Glomerular endothelial cell (primary cell): ENCODE measurements at regions not wholly inside any gene's neighbourhood (a gene's known extent, or its start where the extent isn't known, plus 50 kb on each side); places are given as distances from the start of the nearest gene placed in this dataset.
"Not testable (repeated sequence)": the region's sequence is repeated elsewhere in the genome, so short reads cannot be mapped to it uniquely, and the experiment has no call there.

Experiments
- DNase-seq: peaks from one replicate; pipeline ENCODE4 v3.0.0-alpha.2; 2011; ENCODE audit warnings: low read depth, low spot score; ENCODE audit errors: extremely low read depth

DNA sequence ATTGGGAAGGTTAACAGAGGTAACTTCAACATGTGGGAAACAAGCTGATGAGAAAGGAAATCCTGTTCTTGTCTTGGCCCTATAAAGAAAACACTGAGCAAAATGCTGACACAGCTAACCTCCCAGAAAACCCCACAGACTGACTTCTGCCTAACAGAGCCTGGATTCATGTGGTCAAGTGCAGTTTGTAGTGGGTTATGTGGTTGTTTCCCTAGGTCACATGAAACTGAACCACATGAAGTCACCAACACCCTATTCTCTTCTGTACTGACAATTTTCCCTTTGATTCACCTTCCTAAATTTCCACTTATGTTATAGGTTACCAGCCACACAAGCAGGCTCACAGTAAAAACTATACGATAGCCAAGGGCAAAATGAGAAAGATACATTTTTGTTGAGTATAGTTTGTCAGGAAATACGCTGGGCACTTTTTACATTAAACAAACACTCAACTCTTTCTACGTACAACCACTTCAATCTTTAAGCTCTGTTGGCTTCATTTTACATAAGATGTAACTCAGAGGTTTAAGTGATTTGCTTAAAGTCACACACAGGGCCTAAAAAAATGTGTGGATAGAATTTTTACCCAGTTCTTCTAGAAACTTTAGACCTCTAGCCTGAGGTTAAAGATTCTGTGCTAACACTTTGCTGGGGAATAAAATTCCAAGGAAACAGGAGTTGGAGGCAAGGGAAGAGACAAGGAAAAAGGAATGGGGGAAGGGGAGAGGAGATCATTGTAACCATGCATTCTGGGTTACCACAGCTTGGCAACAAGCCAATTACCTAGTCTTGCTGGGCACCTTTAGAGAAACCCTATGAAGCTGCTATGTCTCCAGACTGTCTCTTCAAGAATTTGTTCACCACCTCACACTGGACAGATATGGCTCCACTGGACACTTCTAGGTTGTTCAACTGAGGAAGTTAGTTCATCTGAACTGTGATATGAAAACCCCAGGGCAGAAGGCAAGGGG is 601.6 kb upstream of the USP24 start:
- no peak for DNase-seq

DNA sequence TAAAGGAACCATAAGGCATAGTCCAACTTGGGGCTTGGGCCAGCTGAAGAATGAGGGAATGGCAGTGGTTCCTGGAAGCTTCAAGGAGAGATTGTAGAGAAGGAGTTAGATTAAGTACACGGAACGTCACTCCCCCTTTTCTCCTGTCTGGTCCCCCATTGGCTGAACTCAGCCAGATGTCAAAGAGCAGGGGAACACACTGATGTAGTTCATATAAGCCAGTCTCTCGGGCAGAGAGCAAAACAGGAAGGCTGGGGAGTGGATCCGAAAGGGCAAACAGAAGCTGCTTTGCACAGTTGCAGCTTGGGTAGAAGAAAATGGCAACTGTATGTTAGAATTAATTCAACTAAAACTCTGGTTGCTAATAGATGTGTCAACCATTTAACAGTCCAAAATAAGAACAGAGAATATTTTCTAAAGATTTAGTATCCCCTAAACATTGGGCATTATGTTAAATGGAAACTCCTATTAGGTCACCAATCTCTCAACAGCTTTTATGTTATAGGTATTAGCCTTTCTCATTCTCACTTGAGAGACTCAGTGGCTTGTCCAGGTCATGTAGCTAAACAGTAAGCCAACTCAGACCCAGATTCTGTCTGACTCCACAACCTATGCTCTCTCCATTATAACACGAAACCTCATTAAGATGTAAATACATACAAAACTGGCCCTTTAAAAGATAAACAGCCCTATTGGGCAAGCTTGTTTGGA is 600.7 kb upstream of the USP24 start:
- no peak for DNase-seq

DNA sequence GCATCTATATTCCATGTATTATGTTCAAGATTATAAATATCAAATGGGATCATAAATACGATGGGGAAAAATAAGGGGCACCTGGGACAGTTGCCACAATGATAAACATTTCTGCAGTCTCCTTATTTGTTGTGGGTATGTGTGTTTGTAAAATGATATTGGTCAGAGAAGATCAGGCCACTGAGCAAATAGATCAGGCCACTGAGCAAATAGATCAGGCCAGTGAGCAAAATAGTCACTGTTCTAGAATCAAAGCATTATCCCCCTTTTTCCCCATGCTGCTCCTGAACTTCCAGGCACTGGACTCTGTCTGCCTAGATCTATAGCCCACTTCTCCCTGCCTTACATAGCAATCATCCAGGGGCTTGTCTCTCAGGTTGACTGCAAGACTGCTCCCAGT is 599.8 kb upstream of the USP24 start:
- DNase-seq = no peak

DNA sequence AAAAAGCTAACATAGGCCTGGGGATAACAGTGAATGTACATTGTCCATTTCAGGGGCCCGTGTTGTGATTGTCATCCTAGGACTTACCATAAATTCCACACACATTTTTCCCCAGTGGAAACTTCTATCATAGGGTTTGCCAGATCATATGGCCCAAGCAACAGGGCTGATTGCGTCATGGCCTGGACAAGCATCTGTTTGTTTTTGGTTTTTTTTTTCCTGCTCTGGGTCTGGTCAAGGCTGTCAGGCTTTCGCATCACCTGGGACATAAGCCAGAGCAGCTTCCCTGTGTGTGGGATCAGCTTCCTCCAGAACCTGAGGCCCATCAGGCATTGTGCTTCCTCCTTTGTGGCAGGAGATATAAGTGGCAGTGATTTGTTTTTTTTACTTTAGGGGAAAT is 598.5 kb upstream of the USP24 start:
- no peak for DNase-seq

DNA sequence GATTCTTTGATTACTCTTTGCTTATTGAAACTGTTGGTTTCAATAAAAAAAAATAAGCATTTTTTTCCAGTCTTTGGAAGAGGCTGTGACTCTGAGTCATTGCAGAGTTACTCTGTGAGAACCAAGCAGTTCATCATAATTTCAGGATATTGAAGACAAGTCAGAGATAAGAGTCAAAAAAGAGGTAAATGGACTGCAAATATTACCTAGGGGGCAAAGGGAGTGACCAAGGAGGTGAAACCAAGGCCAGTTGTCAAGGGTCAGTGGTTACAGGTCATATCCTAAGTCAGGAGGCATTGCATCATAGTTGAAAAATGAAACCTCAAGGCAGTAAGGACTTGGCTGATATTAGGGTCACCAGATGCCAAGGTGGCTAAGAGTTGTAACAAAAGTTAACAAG is 597.1 kb upstream of the USP24 start:
- DNase-seq = no peak

DNA sequence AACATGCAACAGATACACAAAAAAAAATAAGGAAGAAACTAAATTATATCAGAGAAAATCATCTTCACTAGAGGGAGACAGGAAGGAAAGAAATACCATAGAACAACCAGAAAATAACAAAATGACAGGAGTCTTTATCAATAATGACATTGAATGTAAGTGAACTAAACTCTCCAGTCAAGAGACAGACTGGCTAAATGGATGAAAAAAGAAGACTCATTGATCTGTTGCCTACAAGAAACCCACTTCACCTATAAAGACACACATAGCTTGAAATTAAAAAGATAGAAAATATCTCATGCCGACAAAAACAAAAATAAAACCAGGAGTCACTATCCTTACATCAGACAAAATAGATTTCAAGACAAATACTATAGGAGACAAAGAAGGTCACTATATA is 593.1 kb upstream of the USP24 start:
- no peak for DNase-seq

DNA sequence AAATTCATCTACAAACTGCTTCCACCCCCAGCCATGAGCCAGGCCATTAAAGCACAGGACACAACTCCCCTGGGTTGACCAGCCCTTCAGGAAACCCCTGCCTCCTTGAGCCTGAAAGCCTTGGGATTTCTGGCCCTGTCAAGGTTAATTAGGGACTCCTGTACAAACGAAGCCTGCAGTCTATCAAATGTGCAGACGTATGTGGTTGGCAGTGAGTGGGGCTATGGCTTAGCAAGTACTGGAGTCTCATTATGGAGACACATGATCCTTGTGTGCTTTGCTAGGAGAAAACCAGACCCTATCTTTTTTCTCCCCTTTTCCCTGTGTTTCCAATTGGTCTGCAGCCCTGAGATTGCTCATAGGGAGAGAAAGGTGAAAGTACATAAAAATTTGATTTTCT is 588.3 kb upstream of the USP24 start:
- no peak for DNase-seq

DNA sequence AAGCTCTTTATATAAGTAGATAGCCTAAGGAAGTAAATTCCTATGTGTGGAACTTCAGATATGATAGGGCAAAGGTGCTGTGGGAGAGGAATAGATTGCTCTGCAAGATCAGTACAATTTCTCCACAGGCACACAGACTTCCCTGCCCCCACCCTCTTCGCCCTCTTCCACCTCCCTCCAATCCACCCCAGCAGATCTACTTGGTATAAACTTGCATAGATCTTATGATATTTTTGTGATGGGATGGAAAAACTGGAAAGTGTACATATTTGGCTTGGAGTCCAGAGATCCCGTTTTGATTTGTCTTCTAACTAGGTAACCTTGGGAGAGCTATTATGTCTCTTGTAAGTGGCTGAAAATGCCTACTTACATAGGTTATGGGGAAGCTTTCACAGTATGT is 586.3 kb upstream of the USP24 start:
- no peak for DNase-seq

DNA sequence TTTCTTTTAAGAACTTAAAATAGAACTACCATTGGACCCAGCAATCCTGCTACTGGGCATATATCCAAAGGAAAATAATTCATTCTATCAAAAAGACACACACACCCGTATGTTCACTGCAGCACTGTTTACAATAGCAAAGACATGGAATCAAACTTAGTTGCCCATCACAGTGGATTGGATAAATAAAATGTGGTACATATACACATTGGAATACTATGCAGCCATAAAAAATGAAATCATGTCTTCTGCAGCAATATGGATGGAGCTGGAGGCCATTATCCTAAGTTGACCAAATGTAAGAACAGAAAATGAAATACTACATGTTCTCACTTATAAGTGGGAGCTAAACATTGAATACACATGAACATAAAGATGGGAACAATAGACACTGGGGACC is 585.3 kb upstream of the USP24 start:
- no peak for DNase-seq

DNA sequence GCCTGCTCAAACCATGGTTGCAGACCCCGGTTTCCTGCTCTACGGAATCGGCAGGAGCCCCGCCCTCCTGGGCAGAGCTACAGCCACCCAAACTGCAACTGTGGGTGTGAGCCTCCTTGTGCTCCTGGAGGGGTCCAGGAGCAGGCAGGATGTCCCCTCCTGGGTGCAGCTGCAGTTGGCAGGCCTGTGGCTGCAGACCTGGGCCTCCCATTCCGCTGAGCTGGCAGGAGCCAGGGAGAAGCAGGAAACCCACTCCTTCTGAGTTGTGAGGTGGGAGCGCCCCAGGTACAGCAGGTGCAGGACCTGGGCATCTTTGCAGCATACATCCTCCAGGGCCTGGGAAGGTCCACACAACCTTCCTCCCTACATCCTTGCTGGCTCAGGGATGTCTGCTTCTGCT is 578.7 kb upstream of the USP24 start:
- no peak for DNase-seq

DNA sequence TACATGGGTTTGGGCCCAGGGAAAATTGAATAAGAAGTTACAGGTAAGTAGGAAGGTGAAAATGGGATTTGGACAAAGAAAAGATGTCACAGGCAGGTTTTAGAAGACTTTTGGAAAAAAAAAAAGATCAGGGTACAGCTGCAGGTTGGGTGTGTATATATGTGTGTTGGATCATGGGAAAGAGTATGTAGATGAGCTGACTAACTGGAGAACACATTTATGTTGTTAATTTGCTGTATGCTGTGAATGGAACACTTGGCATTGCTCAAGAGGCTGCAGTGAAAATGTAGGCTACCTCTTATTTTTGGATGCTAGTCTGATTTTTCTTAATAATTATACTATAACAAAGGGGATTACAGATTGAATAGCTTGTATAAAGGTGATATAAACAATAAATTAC is 577.7 kb upstream of the USP24 start:
- no peak for DNase-seq

DNA sequence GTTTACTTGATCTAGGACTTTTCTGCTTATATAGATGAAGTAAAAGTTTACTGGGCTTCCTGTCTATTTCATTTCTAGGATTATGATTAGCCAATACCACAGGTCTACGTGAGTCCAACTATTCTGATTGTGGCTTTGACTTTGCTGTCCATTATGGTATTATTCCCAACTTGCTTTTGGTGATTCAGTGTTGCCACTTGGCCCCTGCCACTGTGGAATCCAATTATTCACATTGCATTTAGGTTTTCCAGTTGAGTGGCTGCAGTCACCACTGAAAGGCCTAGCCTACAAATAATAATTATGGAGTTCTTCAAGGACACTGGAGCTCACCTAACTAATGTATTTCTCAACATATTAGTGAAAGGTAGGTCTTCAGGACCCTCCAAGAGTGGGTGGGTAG is 574.3 kb upstream of the USP24 start:
- DNase-seq = no peak

DNA sequence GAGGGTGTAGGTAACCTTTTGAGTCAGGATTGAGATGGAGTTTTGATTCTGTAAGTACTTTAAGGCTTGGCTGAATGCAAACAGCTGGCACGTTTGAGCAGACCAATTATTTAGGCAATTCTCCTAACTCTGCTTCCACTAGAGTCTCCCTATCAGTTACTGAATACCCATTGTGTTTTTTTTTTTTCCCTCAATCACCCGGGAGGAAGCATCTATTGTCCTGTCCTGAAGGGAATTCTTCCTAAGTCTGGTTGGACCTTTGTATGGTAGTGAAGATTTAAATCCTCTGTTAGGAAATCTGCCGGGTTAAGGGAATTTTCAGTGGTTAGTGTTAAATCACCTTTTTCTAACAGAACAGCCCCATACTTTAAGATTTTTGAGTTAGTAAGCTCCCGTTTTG is 571.2 kb upstream of the USP24 start:
- no peak for DNase-seq

DNA sequence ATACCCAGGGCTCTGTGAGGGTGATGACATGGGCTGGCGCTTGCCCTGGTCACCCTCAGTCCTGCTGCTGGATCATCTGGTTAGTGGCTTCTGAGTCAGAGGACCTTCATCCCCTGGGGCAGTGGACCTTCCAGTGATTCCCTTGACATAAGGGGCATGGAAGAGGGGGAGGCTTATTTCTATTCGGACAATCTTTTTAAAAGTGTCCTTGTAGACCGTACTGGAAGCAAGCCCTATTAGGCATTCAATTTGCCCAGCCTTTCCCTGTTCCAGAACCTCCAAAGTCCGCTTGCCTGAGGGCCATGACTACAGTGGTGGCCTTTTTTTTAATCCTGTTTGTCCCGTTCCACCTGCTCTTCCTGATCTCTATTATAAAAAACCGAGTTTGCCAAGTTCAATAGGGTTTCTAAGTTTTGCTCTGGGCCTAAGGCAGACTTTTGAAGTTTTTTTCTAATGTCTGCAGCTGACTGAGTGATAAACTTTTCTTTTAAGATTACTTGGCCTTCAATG is 569.8 kb upstream of the USP24 start:
- not testable (repeated sequence) for DNase-seq

DNA sequence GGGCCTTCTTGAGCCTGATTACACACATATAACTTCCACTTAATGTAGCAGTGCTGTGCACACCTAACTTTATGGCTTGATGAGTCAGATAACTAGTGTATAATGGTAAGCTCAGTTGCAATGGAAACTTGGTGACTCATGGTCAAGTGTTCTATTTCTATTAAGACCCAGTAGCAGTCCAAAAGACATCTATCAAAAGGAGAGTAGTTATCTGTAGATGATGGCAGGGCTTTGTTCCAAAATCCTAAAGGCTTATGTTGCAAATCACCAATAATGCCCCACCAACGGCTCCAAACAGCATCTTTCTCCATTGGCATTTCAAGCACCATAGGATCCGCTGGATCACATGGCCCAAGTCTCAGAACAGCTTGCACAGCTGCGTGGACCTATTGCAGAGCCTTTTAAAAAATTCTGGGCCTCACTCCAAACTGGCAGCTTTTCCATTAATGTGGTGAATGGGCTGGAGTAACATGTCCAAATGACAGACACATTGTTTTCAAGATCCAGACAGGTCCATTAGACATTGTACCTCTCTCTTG is 566.8 kb upstream of the USP24 start:
- no peak for DNase-seq

DNA sequence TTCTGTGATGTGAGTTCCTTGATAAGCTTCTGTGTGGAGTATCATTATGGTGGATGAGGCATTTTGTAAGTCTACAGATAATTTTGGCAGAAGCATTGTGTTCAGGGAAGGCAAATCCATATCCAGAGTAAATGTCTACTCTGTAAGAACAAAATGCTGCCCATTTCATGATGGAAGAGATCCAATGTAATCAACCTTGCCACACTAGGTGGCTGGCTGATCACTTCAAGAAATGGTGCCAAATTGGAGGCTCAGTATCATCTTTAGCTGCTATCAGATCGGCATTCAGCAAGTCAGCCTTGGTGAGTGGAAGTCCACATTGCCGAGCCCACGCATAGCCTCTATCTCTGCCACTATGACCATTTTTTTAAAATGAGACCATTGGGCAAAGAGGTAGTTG is 565.8 kb upstream of the USP24 start:
- no peak for DNase-seq

DNA sequence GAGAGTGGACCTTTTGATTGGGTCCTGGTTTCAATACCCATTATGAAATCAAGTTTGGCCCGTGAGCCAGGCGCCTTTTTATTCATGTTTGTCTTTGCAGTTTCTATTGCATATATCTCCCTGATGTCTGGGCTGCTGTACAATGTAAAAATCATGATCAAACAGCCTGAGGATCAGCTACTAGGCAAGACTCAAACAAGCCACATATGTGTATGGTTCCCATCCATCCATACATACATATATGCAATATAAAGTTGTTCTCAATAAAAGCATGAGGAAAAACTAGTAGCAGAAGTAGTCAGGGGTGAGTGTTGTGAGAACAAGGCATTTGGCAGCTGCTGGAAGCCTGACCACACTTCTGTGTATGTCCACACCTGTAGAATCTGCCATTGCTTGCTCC is 562.4 kb upstream of the USP24 start:
- DNase-seq = no peak

DNA sequence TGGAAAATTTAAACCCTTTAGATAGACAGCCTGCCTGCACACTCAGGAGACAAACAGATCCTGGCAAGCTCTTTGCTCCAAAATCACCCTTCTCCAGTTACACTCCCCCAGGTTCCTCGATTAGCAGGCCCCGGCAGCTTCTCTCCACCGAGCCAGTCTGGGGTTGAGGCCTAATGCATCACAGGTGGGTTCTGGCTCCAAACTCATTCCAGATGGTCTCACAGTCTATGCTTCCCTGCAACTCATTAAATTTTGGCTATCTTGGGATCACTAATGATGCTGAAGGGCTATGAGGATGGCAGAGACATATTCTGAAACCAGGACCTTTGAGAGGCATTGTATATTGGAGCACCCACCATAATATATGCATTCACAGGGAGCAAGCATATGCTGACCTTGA is 559.8 kb upstream of the USP24 start:
- DNase-seq = no peak

DNA sequence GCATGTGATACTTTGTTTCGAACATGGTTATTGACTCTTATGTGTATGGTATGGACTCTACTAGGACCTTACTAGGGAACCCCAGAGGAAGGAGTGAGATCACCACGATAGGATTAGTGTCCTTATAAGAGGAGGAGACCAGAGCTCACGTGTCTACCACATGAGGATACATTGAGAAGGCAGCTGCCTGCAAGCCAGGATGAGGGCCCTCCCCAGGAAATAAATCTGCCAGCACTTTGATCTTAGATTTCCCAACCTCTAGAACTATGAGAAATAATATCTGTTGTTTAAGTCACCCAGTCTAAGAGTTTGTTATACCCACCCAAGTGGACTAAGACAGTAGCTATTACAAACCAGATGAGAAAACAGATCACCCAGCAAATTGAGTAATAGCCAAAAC is 559.3 kb upstream of the USP24 start:
- no peak for DNase-seq

DNA sequence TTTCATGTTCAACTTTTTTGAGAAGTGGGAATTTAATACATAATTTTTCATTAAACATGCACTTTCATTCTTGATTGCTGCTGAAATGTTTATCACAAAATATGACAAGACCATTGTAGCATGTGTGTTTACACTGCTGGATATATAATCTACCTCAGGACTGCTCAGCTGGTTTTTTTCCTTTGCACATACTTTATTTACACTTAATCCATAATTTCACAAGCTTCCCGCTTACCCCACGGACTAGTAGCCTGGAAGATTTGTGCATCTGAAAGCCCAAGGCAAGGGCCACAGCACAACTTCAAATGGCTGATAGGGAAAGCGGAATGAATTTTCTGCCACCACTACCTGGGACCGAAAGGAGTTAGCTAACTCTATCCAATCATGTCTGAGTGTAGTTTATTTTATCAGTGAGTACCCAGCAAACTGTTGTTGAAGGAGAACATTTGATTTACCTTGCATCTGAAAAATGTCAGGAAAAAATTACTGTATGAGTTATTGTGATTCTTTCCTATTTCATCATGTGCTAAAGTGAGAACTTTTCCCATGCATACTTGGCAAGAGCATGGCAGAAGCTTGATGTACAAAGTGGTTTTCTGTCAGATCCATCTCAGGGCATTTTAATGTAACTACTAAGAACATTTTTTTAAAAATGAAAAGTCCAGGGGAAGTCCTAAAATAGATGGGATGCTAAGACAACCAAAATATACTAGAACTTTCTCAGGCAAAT is 558.2 kb upstream of the USP24 start:
- no peak for DNase-seq

DNA sequence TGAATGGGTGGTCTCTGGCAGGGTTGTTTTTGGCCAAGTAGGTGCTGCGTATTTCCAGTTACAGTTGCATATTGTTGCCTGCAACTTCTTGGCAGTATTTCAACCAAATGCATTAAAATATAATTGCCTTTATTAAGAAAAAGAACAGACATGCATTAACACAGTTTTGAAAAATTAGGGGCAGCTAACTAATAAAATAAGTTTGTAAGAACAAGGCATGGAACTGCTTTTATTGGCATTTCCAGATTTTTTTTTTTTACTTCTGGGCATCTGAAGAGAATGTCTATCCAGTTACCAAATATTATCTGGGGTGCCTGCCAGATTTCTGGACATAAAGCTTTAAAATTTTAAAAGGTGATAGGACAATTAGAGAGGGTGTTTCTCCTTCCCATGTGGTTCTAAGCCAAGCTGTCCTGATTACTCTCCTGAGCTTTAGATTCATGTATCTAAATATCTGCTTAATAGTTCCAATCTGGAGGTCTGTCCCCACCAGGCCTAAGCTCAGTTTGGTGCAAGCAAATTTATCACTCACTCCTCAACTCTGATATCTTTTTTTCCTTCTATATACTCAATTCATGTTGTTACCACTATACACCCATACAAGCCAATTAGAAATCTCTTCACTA is 553.3 kb upstream of the USP24 start:
- DNase-seq = no peak
